ENCODE measurements at regions not wholly inside any gene's neighbourhood (a gene's known extent, or its start where the extent isn't known, plus 50 kb on each side); places are given as distances from the start of the nearest gene placed in this dataset.

- DNase-seq (ENCODE audit: extremely low spot score): no peak
- no peak for TF ChIP-seq CTCF (IDR thresholded peaks at IDR 0.05; ENCODE audit: control extremely low read depth, extremely low read depth, low read depth, missing control alignments)
- CTCF ChIA-PET: no interaction called here
- POLR2A ChIA-PET: no interaction called here
Measured at GRCh38 chr4:34198966-34199365, 2045.3 kb downstream of the ARAP2 start.

GRCh38 chr4:34200535-34200934 lies 2043.8 kb downstream of the ARAP2 start:
- TF ChIP-seq CTCF (IDR thresholded peaks at IDR 0.05; ENCODE audit: control extremely low read depth, extremely low read depth, low read depth, missing control alignments): no peak
- DNase-seq (ENCODE audit: extremely low spot score): no peak
- CTCF ChIA-PET: interaction anchor here (1.1 to 1.2 kb wide), 2 partner anchors 17 to 21 kb away, joined by 3 read pairs; no protein-coding TSS in a partner anchor
- POLR2A ChIA-PET: no interaction called here

- CTCF ChIA-PET: interaction anchor here (1.4 kb wide), 1 partner anchor 18 kb away, joined by 3 read pairs; no protein-coding TSS in a partner anchor
- no peak for TF ChIP-seq CTCF (IDR thresholded peaks at IDR 0.05; ENCODE audit: control extremely low read depth, extremely low read depth, low read depth, missing control alignments)
- POLR2A ChIA-PET: no interaction called here
- DNase-seq (ENCODE audit: extremely low spot score): no peak
Measured at GRCh38 chr4:34202154-34202553, 2042.2 kb downstream of the ARAP2 start.

- ChIA-PET POLR2A (no interaction called here), CTCF (interaction anchor here (0.9 to 1.0 kb wide), 2 partner anchors 12 to 18 kb away, joined by 3 read pairs; no protein-coding TSS in a partner anchor)
- no peak for TF ChIP-seq CTCF (IDR thresholded peaks at IDR 0.05; ENCODE audit: control extremely low read depth, extremely low read depth, low read depth, missing control alignments)
- DNase-seq (ENCODE audit: extremely low spot score): no peak
Measured at GRCh38 chr4:34220601-34221000, 2023.7 kb downstream of the ARAP2 start.

- CTCF ChIA-PET: no interaction called here
- no peak for TF ChIP-seq CTCF (IDR thresholded peaks at IDR 0.05; ENCODE audit: control extremely low read depth, extremely low read depth, low read depth, missing control alignments)
- DNase-seq (ENCODE audit: extremely low spot score): no peak
- POLR2A ChIA-PET: no interaction called here
Measured at GRCh38 chr4:34221986-34222385, 2022.3 kb downstream of the ARAP2 start.

GRCh38 chr4:34236118-34236517 lies 2008.2 kb downstream of the ARAP2 start:
- ChIA-PET POLR2A (no interaction called here), CTCF (no interaction called here)
- TF ChIP-seq CTCF (IDR thresholded peaks at IDR 0.05; ENCODE audit: control extremely low read depth, extremely low read depth, low read depth, missing control alignments): no peak
- DNase-seq (ENCODE audit: extremely low spot score): no peak

GRCh38 chr4:34245276-34245675 lies 1999.0 kb downstream of the ARAP2 start:
- no peak for TF ChIP-seq CTCF (IDR thresholded peaks at IDR 0.05; ENCODE audit: control extremely low read depth, extremely low read depth, low read depth, missing control alignments)
- DNase-seq (ENCODE audit: extremely low spot score): no peak
- CTCF ChIA-PET: interaction anchor here (0.6 to 1.4 kb wide), 2 partner anchors 9 to 720 kb away, joined by 3 to 4 read pairs; no protein-coding TSS in a partner anchor
- POLR2A ChIA-PET: no interaction called here
